Fibroblast of lung (primary cell): ENCODE measurements at regions not wholly inside any gene's neighbourhood (a gene's known extent, or its start where the extent isn't known, plus 50 kb on each side); places are given as distances from the start of the nearest gene placed in this dataset.

ENCODE experiments used
- CTCF ChIP-seq, 2 donors: IDR thresholded peaks in 1 of 2; conservative IDR thresholded peaks in 1 of 2; 1 replicate in 1 of 2; 2 replicates in 1 of 2; pipeline ENCODE4 v1.5.1; 2011 to 2012; ENCODE audit warnings: low read length in 2 of 2, control low read depth in 1 of 2, inconsistent platforms in 1 of 2, low read depth in 1 of 2, mild to moderate bottlenecking in 1 of 2
- EZH2 ChIP-seq: IDR thresholded peaks from 2 replicates; pipeline ENCODE4 v1.5.1; 2012; ENCODE audit warnings: low read length, control low read depth, mild to moderate bottlenecking; ENCODE audit errors: missing control alignments

GRCh38 chr14:21974741-21975140 lies 301.1 kb upstream of the OR4E1 start:
- TF ChIP-seq CTCF (conservative IDR thresholded peaks at IDR 0.05 in 1 of 2, IDR thresholded peaks at IDR 0.05 in 1 of 2; ENCODE audit: low read depth in 1 of 2, low read length in 2 of 2): no peak
- no peak for TF ChIP-seq EZH2
